K562 (cell line): ENCODE measurements at regions not wholly inside any gene's neighbourhood (a gene's known extent, or its start where the extent isn't known, plus 50 kb on each side); places are given as distances from the start of the nearest gene placed in this dataset.
A peak's percentile ranks its signal among the peaks of the same experiment; 100 is the strongest.

ENCODE experiments used
- ATAC-seq: fragments of 200-7000 bp; cut with Tn5 transposase; 3 replicates; pipeline ENCODE4 v1.9.1; 2020; ENCODE audit warnings: moderate library complexity
- BruUV-seq: library from RNA; stranded (reverse); fragments of 400-500 nt; replicated peaks from 2 replicates; lab custom pipeline; 2021; lab: Mats Ljungman, UMichigan
- CTCF ChIA-PET: fragments of 300-600 bp; formaldehyde crosslinking; extraction: SDS; loops from one replicate; lab custom pipeline; 2021; ENCODE audit warnings: low intra/inter-chr PET ratio; lab: Yijun Ruan, JAX
- POLR2A ChIA-PET: fragments of 300-600, 350-650 bp; sonication (Branson Sonifier 250); formaldehyde crosslinking; extraction: SDS; loops from one replicate; lab custom pipeline; 2021; ENCODE audit warnings: antibody characterized with exemption, inconsistent platforms; lab: Yijun Ruan, JAX
- DNase-seq, 4 experiments: peaks; one replicate each; pipeline versions ENCODE4 v3.0.0 to v3.0.0-alpha.2; 2011 to 2018; ENCODE audit warnings: low spot score in 3 of 4, mixed read lengths in 3 of 4; ENCODE audit errors: extremely low read depth in 1 of 4
- FAIRE-seq: peaks from 2 replicates; lab custom pipeline; 2011; peaks lifted over from hg19 to GRCh38; lab: Jason Lieb, UNC
- H2AFZ ChIP-seq: 2 replicates; pipeline ENCODE4 v1.6.0; 2011; ENCODE audit warnings: low read depth, low read length, control low read depth, inconsistent platforms
- H3K27ac ChIP-seq: fragments of 200-600 bp; 3 replicates; pipeline ENCODE4 v1.8.0; 2011; ENCODE audit warnings: low read depth, mild to moderate bottlenecking, control low read depth, inconsistent platforms, low read length, moderate library complexity, mixed read lengths; ENCODE audit errors: extremely low read depth
- H3K27me3 ChIP-seq, 2 experiments: fragments of 300-600 bp in 1 of 2; 2 replicates in 1 of 2; 3 replicates in 1 of 2; pipeline versions ENCODE4 v1.6.0 to v1.8.0; 2011; ENCODE audit warnings: inconsistent platforms in 2 of 2, low read length in 2 of 2, mild to moderate bottlenecking in 1 of 2, mixed read lengths in 1 of 2, moderate library complexity in 1 of 2; ENCODE audit not compliant: control insufficient read depth in 2 of 2, insufficient read depth in 2 of 2
- H3K36me3 ChIP-seq: fragments of 300-600 bp; 3 replicates; pipeline ENCODE4 v1.8.0; 2011; ENCODE audit warnings: mild to moderate bottlenecking, low read length, inconsistent platforms; ENCODE audit not compliant: control insufficient read depth, insufficient read depth
- H3K4me1 ChIP-seq, 2 experiments: fragments of 200-600 bp in 1 of 2; replicated peaks in 1 of 2; 2 replicates in 1 of 2; 3 replicates in 1 of 2; pipeline versions ENCODE4 v1.5.1 to v1.8.0; 2011; ENCODE audit warnings: inconsistent platforms in 2 of 2, low read length in 2 of 2, mild to moderate bottlenecking in 1 of 2, mixed read lengths in 1 of 2, moderate library complexity in 1 of 2; ENCODE audit not compliant: control insufficient read depth in 2 of 2, insufficient read depth in 2 of 2
- H3K4me2 ChIP-seq: 2 replicates; pipeline ENCODE4 v1.6.1; 2011; ENCODE audit warnings: low read length, control low read depth, inconsistent platforms, mixed read lengths; ENCODE audit not compliant: insufficient read depth
- H3K4me3 ChIP-seq: fragments of 200-600 bp; sonication (generic), shearing (Covaris generic); 2 replicates; pipeline ENCODE4 v1.5.1; 2016; ENCODE audit warnings: control low read depth, inconsistent platforms
- H3K79me2 ChIP-seq: fragments of 200-600 bp; 3 replicates; pipeline ENCODE4 v1.8.0; 2011; ENCODE audit warnings: low read length, inconsistent platforms; ENCODE audit not compliant: control insufficient read depth, insufficient read depth
- H3K9ac ChIP-seq, 2 experiments: 2 replicates each; pipeline versions ENCODE4 v1.6.0 to v1.6.1; 2011; ENCODE audit warnings: low read depth in 2 of 2, low read length in 2 of 2, control low read depth in 1 of 2, inconsistent platforms in 1 of 2, mild to moderate bottlenecking in 1 of 2, mixed read lengths in 1 of 2; ENCODE audit not compliant: insufficient read depth in 1 of 2
- H3K9me1 ChIP-seq: one replicate; pipeline ENCODE4 v1.6.0; 2011; ENCODE audit warnings: inconsistent platforms, mild to moderate bottlenecking, low read length, moderate library complexity; ENCODE audit not compliant: control insufficient read depth, insufficient read depth
- H3K9me3 ChIP-seq: replicated peaks from 2 replicates; pipeline ENCODE4 v1.5.1; 2011; ENCODE audit warnings: low read depth, low read length, inconsistent platforms; ENCODE audit not compliant: control insufficient read depth, insufficient read depth
- H4K20me1 ChIP-seq: replicated peaks from 2 replicates; pipeline ENCODE4 v1.6.1; 2011; ENCODE audit warnings: low read length, inconsistent platforms, mixed read lengths; ENCODE audit not compliant: control insufficient read depth, insufficient read depth
- ATF3 ChIP-seq, 2 experiments: fragments of 450-650 bp in 1 of 2; sonication (generic) in 1 of 2; formaldehyde crosslinking in 1 of 2; IDR thresholded peaks in 1 of 2; conservative IDR thresholded peaks in 1 of 2; 2 replicates each; pipeline versions ENCODE4 v1.6.1 to v1.8.1; 2016 to 2023; ENCODE audit warnings: mild to moderate bottlenecking in 2 of 2, moderate library complexity in 2 of 2, inconsistent platforms in 1 of 2, missing genetic modification reagents in 1 of 2
- ATF7 ChIP-seq: fragments of 450-650 bp; IDR thresholded peaks from 2 replicates; pipeline ENCODE4 v1.7.1; 2014; ENCODE audit warnings: mild to moderate bottlenecking, moderate library complexity
- CEBPG ChIP-seq, 3 experiments: fragments of 200-800 bp in 1 of 3; sonication (Bioruptor generic) in 1 of 3; sonication (generic) in 1 of 3; formaldehyde crosslinking in 1 of 3; IDR thresholded peaks in 2 of 3; conservative IDR thresholded peaks in 1 of 3; 2 replicates each; pipeline versions ENCODE4 v1.6.1 to v1.8.0; 2016 to 2022; ENCODE audit warnings: missing compliant biosample characterization in 2 of 3, missing genetic modification characterization in 2 of 3, mild to moderate bottlenecking in 1 of 3, missing genetic modification reagents in 1 of 3
- ESRRA ChIP-seq: fragments of 450-650 bp; IDR thresholded peaks from 2 replicates; pipeline ENCODE4 v1.6.1; 2014; ENCODE audit warnings: low read depth, mild to moderate bottlenecking, moderate library complexity, borderline replicate concordance
- NKRF ChIP-seq: fragments of 450-650 bp; IDR thresholded peaks from 2 replicates; pipeline ENCODE4 v1.6.1; 2016; ENCODE audit warnings: borderline replicate concordance
- NR3C1 ChIP-seq: sonication (generic); formaldehyde crosslinking; IDR thresholded peaks from 2 replicates; pipeline ENCODE4 v1.8.1; 2022; ENCODE audit warnings: missing genetic modification reagents
- TRIM24 ChIP-seq, 2 experiments: fragments of 450-650 bp; IDR thresholded peaks; 2 replicates each; pipeline ENCODE4 v1.6.1; 2016
- VEZF1 ChIP-seq: fragments of 200-800 bp; sonication (Bioruptor generic); IDR thresholded peaks from 2 replicates; pipeline ENCODE4 v1.6.1; 2017; ENCODE audit warnings: missing genetic modification characterization, missing compliant biosample characterization
- WGBS: fragments of 100-300 bp; shearing (Covaris generic); methylation state at CpG from one replicate; pipeline ENCODE4 v1.1.6; 2016; ENCODE audit warnings: low coverage, mixed read lengths; ENCODE audit not compliant: insufficient coverage; ENCODE audit errors: missing lambda C conversion rate; 5-methylcytosine and 5-hydroxymethylcytosine counted together
- in situ Hi-C: fragments of 300-500 bp; cut with MboI; formaldehyde crosslinking; loops from 4 replicates; pipeline ENCODE4 v1.15.0; 2018; ENCODE audit warnings: inconsistent platforms, mixed read lengths
- intact Hi-C: fragments of 100-400 bp; cut with micrococcal nuclease; formaldehyde crosslinking; loops from 2 replicates; pipeline ENCODE4 v1.14.2; 2022

- Histone ChIP-seq H3K9me3 (no peaks in the 10 kb centered on the region), H2AFZ (no peak overlapping the region), H3K4me3 (no peak overlapping the region), H3K27ac (no peak overlapping the region), H4K20me1 (no peaks in the 10 kb centered on the region), H3K9me1 (no peaks in the 10 kb centered on the region), H3K36me3 (no peaks in the 10 kb centered on the region), H3K27me3 (no peaks in the 10 kb centered on the region), H3K9ac (0 out of 4 replicates have a peak overlapping the region, but pooled peaks of 1 of the 2 experiments have one; percentile 11), H3K79me2 (no peaks in the 10 kb centered on the region), H3K4me2 (no peak overlapping the region), H3K4me1 (peaks cover 20% of the 10 kb centered on the region in 2 experiments)
- BruUV-seq = no TSS peak
- ATAC-seq (no peak), FAIRE-seq (no peak), DNase-seq (no peak)
- TF ChIP-seq ESRRA (0 out of 2 replicates have a peak, but pooled peaks have one; percentile 27), NKRF (no peak)
- CTCF ChIA-PET = no interaction called here
- intact Hi-C loops (loop anchor here (5.0 kb wide), 1 partner anchor 688 kb away; no protein-coding TSS in a partner anchor), in situ Hi-C loops (no loop called here)
- WGBS = 89% methylated on average over 1 of the region's 1 CpG
- POLR2A ChIA-PET = interaction anchor here (0.6 kb wide), 1 partner anchor 741 kb away, joined by 3 read pairs; no protein-coding TSS in a partner anchor
These were observed 311.9 kb upstream of the JARID2 start for GRCh38 chr6:14934013-14934412.

- H3K9ac ChIP-seq = no peak overlapping the region
- DNase-seq = no peak
These were observed 311.0 kb upstream of the JARID2 start for GRCh38 chr6:14934844-14935243.

More at GRCh38 chr6:14934844-14935243, 311.0 kb upstream of the JARID2 start:
- Histone ChIP-seq H3K27ac (no peak overlapping the region), H3K27me3 (no peaks in the 10 kb centered on the region), H3K4me2 (no peak overlapping the region), H3K36me3 (no peaks in the 10 kb centered on the region), H3K9me3 (no peaks in the 10 kb centered on the region), H2AFZ (no peak overlapping the region), H3K9me1 (no peaks in the 10 kb centered on the region), H3K4me1 (peaks cover 20% of the 10 kb centered on the region in 2 experiments), H3K79me2 (no peaks in the 10 kb centered on the region), H3K4me3 (no peak overlapping the region), H4K20me1 (no peaks in the 10 kb centered on the region)
- in situ Hi-C loops (no loop called here), intact Hi-C loops (loop anchor here (5.0 kb wide), 1 partner anchor 687 kb away; no protein-coding TSS in a partner anchor)
- POLR2A ChIA-PET = no interaction called here
- WGBS = 52% methylated on average over 4 of the region's 4 CpGs
- CTCF ChIA-PET = no interaction called here
- TF ChIP-seq ATF3 (IDR thresholded peaks at IDR 0.05) (peak; percentile 56), ATF3 (CRISPR knock-in tag; conservative IDR thresholded peaks at IDR 0.05) (no peak), TRIM24 (IDR thresholded peaks at IDR 0.05) (peak; percentile 29 to 37; a peak in 2 of 4 replicates), CEBPG (CRISPR knock-in tag; IDR thresholded peaks at IDR 0.05) (peak; percentile 70; the same call in 1 of the 2 replicates), CEBPG (tag; conservative IDR thresholded peaks at IDR 0.05 in 1 of 2, IDR thresholded peaks at IDR 0.05 in 1 of 2) (peak in 1 of 2 experiments; percentile 66; a peak in 2 of 4 replicates), VEZF1 (CRISPR knock-in tag) (no peak), ATF7 (0 out of 2 replicates have a peak, but pooled peaks have one; percentile 12), NR3C1 (no peak)
- FAIRE-seq (no peak), ATAC-seq (no peak)
- no TSS peak for BruUV-seq
